ENCODE measurements at regions not wholly inside any gene's neighbourhood (a gene's known extent, or its start where the extent isn't known, plus 50 kb on each side); places are given as distances from the start of the nearest gene placed in this dataset.

GRCh38 chr15:38701149-38701548 lies 136.5 kb upstream of the RASGRP1 start:
- no peak for ATAC-seq
- TF ChIP-seq RARB (CRISPR knock-in tag; IDR thresholded peaks at IDR 0.05) (no peak), SNAI2 (CRISPR knock-in tag; IDR thresholded peaks at IDR 0.05) (no peak), POU6F1 (CRISPR knock-in tag; IDR thresholded peaks at IDR 0.05; ENCODE audit: borderline replicate concordance, low read depth) (no peak), ESRRG (CRISPR knock-in tag; IDR thresholded peaks at IDR 0.05) (no peak), ZC3H10 (CRISPR knock-in tag; IDR thresholded peaks at IDR 0.05) (no peak), ZNF565 (CRISPR knock-in tag; conservative IDR thresholded peaks at IDR 0.05; ENCODE audit: low read depth) (no peak), BACH2 (CRISPR knock-in tag; IDR thresholded peaks at IDR 0.05; ENCODE audit: borderline replicate concordance) (no peak), ISL1 (CRISPR knock-in tag; IDR thresholded peaks at IDR 0.05) (no peak), TOX (CRISPR knock-in tag; IDR thresholded peaks at IDR 0.05; ENCODE audit: borderline replicate concordance) (no peak), GLIS3 (CRISPR knock-in tag; IDR thresholded peaks at IDR 0.05) (no peak), ZFP3 (CRISPR knock-in tag; IDR thresholded peaks at IDR 0.05) (no peak), ZFP30 (CRISPR knock-in tag; IDR thresholded peaks at IDR 0.05) (no peak)
- TF ChIP-seq, protein P1, sequence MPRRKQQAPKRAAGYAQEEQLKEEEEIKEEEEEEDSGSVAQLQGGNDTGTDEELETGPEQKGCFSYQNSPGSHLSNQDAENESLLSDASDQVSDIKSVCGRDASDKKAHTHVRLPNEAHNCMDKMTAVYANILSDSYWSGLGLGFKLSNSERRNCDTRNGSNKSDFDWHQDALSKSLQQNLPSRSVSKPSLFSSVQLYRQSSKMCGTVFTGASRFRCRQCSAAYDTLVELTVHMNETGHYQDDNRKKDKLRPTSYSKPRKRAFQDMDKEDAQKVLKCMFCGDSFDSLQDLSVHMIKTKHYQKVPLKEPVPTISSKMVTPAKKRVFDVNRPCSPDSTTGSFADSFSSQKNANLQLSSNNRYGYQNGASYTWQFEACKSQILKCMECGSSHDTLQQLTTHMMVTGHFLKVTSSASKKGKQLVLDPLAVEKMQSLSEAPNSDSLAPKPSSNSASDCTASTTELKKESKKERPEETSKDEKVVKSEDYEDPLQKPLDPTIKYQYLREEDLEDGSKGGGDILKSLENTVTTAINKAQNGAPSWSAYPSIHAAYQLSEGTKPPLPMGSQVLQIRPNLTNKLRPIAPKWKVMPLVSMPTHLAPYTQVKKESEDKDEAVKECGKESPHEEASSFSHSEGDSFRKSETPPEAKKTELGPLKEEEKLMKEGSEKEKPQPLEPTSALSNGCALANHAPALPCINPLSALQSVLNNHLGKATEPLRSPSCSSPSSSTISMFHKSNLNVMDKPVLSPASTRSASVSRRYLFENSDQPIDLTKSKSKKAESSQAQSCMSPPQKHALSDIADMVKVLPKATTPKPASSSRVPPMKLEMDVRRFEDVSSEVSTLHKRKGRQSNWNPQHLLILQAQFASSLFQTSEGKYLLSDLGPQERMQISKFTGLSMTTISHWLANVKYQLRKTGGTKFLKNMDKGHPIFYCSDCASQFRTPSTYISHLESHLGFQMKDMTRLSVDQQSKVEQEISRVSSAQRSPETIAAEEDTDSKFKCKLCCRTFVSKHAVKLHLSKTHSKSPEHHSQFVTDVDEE (CRISPR knock-in tag; IDR thresholded peaks at IDR 0.05) = no peak

- ATAC-seq = peak; percentile 76
- no peak for TF ChIP-seq CSDC2 (CRISPR knock-in tag; IDR thresholded peaks at IDR 0.05)
- no peak for TF ChIP-seq TOX (CRISPR knock-in tag; IDR thresholded peaks at IDR 0.05; ENCODE audit: borderline replicate concordance)
- TF ChIP-seq PATZ1 (CRISPR knock-in tag; IDR thresholded peaks at IDR 0.05; ENCODE audit: borderline replicate concordance) = no peak
- TF ChIP-seq ESRRG (CRISPR knock-in tag; IDR thresholded peaks at IDR 0.05) = no peak
- TF ChIP-seq ZFP30 (CRISPR knock-in tag; IDR thresholded peaks at IDR 0.05) = no peak
- 0 out of 2 replicates have a peak, but pooled peaks have one; percentile 13 for TF ChIP-seq ISL1 (CRISPR knock-in tag; IDR thresholded peaks at IDR 0.05)
- TF ChIP-seq OSR1 (CRISPR knock-in tag; IDR thresholded peaks at IDR 0.05) = no peak
- TF ChIP-seq TCF4 (CRISPR knock-in tag; IDR thresholded peaks at IDR 0.05; ENCODE audit: borderline replicate concordance) = peak; percentile 64; the same call in 1 of the 2 replicates
Observed at GRCh38 chr15:38702178-38702912, 137.7 kb upstream of the RASGRP1 start.

- ATAC-seq = no peak
- TF ChIP-seq ZC3H10 (CRISPR knock-in tag; IDR thresholded peaks at IDR 0.05) = no peak
- TF ChIP-seq TOX (CRISPR knock-in tag; IDR thresholded peaks at IDR 0.05; ENCODE audit: borderline replicate concordance) = no peak
- TF ChIP-seq OSR1 (CRISPR knock-in tag; IDR thresholded peaks at IDR 0.05) = no peak
- no peak for TF ChIP-seq CSDC2 (CRISPR knock-in tag; IDR thresholded peaks at IDR 0.05)
- no peak for TF ChIP-seq ZNF70 (CRISPR knock-in tag; IDR thresholded peaks at IDR 0.05)
- TF ChIP-seq RARB (CRISPR knock-in tag; IDR thresholded peaks at IDR 0.05) = no peak
- TF ChIP-seq BACH2 (CRISPR knock-in tag; IDR thresholded peaks at IDR 0.05; ENCODE audit: borderline replicate concordance) = no peak
- TF ChIP-seq PPARA (CRISPR knock-in tag; IDR thresholded peaks at IDR 0.05; ENCODE audit: borderline replicate concordance) = no peak
- TF ChIP-seq GLIS3 (CRISPR knock-in tag; IDR thresholded peaks at IDR 0.05) = no peak
- no peak for TF ChIP-seq ARNTL (CRISPR knock-in tag; IDR thresholded peaks at IDR 0.05; ENCODE audit: borderline replicate concordance, low read depth)
- TF ChIP-seq ZFP30 (CRISPR knock-in tag; IDR thresholded peaks at IDR 0.05) = no peak
- TF ChIP-seq PATZ1 (CRISPR knock-in tag; IDR thresholded peaks at IDR 0.05; ENCODE audit: borderline replicate concordance) = no peak
- TF ChIP-seq TCF4 (CRISPR knock-in tag; IDR thresholded peaks at IDR 0.05; ENCODE audit: borderline replicate concordance) = no peak
- TF ChIP-seq, protein P1 (CRISPR knock-in tag; IDR thresholded peaks at IDR 0.05) = no peak
- TF ChIP-seq ZNF8 (CRISPR knock-in tag; IDR thresholded peaks at IDR 0.05) = no peak
- TF ChIP-seq ZFP3 (CRISPR knock-in tag; IDR thresholded peaks at IDR 0.05) = no peak
- TF ChIP-seq POU6F1 (CRISPR knock-in tag; IDR thresholded peaks at IDR 0.05; ENCODE audit: borderline replicate concordance, low read depth) = no peak
Observed at GRCh38 chr15:38705436-38706219, 141.0 kb upstream of the RASGRP1 start.
